ENCODE measurements at regions not wholly inside any gene's neighbourhood (a gene's known extent, or its start where the extent isn't known, plus 50 kb on each side); places are given as distances from the start of the nearest gene placed in this dataset.
"Not testable (repeated sequence)": the region's sequence is repeated elsewhere in the genome, so short reads cannot be mapped to it uniquely, and the experiment has no call there.

DNA sequence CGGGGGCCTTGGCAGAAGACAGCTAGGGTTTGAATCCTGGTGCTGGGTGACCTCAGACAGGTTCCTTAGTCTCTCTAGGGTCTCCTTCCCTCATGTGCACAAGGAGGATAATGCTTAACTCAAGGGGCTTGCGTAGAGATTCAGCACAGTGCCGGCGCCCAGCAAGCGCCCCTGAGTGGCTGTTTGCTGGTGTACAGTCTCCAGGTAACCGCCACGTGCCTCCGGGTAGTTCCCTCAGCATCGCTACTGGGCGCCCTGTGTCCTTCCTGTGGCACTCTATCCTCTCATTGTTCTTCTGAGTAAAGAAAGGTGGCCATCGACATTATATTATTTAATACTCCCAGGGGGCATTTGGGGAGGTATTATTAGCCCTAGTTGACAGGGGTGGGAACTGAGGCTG is 80.9 kb downstream of the NENF start:
- no peak overlapping the region for H3K4me3 ChIP-seq (ENCODE audit: low read depth in 1 of 2, low read length in 2 of 2)
- no peaks in the 10 kb centered on the region for H3K36me3 ChIP-seq (ENCODE audit: control insufficient read depth in 1 of 2, insufficient read depth in 2 of 2, low read length in 2 of 2)
- peaks cover 0 to 14% of the 10 kb centered on the region in 2 donors for H3K4me1 ChIP-seq (ENCODE audit: control insufficient read depth in 1 of 2, insufficient read depth in 2 of 2, low read length in 2 of 2)
- no peak overlapping the region for H3K27ac ChIP-seq (ENCODE audit: low read length)
- no peaks in the 10 kb centered on the region for H3K9me3 ChIP-seq (ENCODE audit: control insufficient read depth in 1 of 2, low read length in 2 of 2)
- H3K27me3 ChIP-seq (ENCODE audit: low read depth, low read length) = no peaks in the 10 kb centered on the region

- H3K27me3 ChIP-seq (ENCODE audit: low read depth, low read length) = no peaks in the 10 kb centered on the region
- H3K4me3 ChIP-seq (ENCODE audit: low read depth in 1 of 2, low read length in 2 of 2) = peak overlapping the region in 1 of 2 donors; percentile 40
Observed at GRCh38 chr1:212514056-212514614, 81.4 kb downstream of the NENF start.

DNA sequence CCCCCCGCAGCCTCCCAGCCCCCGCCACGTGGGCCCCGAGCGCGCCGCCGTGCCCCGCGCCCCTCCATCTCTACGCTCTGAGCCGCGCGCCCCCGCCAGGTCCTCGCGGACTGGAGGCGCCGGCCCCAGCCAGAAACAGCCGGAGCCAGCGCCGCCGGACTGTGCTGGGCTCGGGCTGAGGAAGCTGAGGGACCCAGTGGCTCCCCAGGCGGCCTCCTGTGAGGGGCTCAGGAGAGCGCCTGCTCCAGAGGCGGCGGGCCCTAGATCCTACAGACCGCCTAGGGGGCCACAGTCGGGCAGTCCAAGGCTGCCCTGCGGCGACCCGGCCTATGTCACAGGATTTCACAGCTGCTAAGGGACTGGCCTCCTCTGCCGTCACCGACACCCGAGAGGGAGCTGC is 82.1 kb downstream of the NENF start:
- Histone ChIP-seq H3K27ac (ENCODE audit: low read length) (no peak overlapping the region), H3K9me3 (ENCODE audit: control insufficient read depth in 1 of 2, low read length in 2 of 2) (no peaks in the 10 kb centered on the region), H3K4me3 (ENCODE audit: low read depth in 1 of 2, low read length in 2 of 2) (peak overlapping the region in 1 of 2 donors; percentile 40), H3K4me1 (ENCODE audit: control insufficient read depth in 1 of 2, insufficient read depth in 2 of 2, low read length in 2 of 2) (peaks cover 0 to 18% of the 10 kb centered on the region in 2 donors), H3K36me3 (ENCODE audit: control insufficient read depth in 1 of 2, insufficient read depth in 2 of 2, low read length in 2 of 2) (no peaks in the 10 kb centered on the region), H3K27me3 (ENCODE audit: low read depth, low read length) (no peaks in the 10 kb centered on the region)

More at GRCh38 chr1:212514056-212514614, 81.4 kb downstream of the NENF start:
- H3K27ac ChIP-seq (ENCODE audit: low read length) = no peak overlapping the region
- H3K36me3 ChIP-seq (ENCODE audit: control insufficient read depth in 1 of 2, insufficient read depth in 2 of 2, low read length in 2 of 2) = no peaks in the 10 kb centered on the region
- H3K4me1 ChIP-seq (ENCODE audit: control insufficient read depth in 1 of 2, insufficient read depth in 2 of 2, low read length in 2 of 2) = peaks cover 0 to 18% of the 10 kb centered on the region in 2 donors
- no peaks in the 10 kb centered on the region for H3K9me3 ChIP-seq (ENCODE audit: control insufficient read depth in 1 of 2, low read length in 2 of 2)

DNA sequence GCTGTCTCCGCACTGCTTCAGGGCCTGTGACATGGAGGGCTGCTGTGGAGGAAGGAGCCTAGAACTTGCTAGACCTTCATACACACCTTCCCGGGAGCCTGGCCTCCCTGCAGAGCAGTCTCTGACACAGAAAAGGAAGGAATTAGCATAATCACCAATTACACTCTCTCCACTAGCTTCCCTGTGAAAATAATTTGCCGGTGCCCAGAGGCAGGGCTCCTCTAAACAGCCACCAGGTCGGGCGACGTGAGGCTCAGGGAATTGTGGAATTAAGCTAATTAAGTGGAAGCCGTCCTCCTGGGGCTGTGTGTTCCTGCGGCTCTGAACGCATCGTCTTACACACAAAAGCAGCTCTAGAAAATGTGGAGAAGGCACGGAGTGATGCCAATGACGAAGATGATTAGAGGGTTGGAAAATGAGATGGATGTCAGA is 82.6 kb downstream of the NENF start:
- Histone ChIP-seq H3K4me3 (ENCODE audit: low read depth in 1 of 2, low read length in 2 of 2) (no peak overlapping the region), H3K36me3 (ENCODE audit: control insufficient read depth in 1 of 2, insufficient read depth in 2 of 2, low read length in 2 of 2) (no peaks in the 10 kb centered on the region)

DNA sequence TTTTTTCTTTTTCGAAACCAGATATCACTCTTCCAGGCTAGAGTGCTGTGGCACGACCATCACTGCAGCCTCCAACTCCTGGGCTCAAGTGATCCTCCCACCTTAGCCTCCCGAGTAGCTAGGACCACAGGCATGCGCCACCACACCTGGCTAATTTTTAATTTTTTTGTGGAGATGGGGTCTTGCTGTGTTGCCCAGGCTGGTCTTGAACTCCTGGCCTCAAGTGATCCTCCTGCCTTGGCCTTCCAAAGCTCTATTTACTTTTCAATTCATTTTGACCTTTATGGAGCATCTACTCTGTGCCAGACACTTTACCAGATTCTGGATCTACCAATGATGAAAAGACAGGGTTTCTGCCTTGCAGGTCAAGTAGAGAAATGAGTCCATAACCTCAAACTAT is 83.3 kb downstream of the NENF start:
- H3K27ac ChIP-seq (ENCODE audit: low read length); H3K4me3 ChIP-seq (ENCODE audit: low read depth in 1 of 2, low read length in 2 of 2); H3K9me3 ChIP-seq (ENCODE audit: control insufficient read depth in 1 of 2, low read length in 2 of 2); H3K36me3 ChIP-seq (ENCODE audit: control insufficient read depth in 1 of 2, insufficient read depth in 2 of 2, low read length in 2 of 2); H3K27me3 ChIP-seq (ENCODE audit: low read depth, low read length): not testable (repeated sequence)
- H3K4me1 ChIP-seq (ENCODE audit: control insufficient read depth in 1 of 2, insufficient read depth in 2 of 2, low read length in 2 of 2) = peaks cover 0 to 18% of the 10 kb centered on the region in 2 donors

More for the DNA sequence above, 82.6 kb downstream of the NENF start:
- Histone ChIP-seq H3K27me3 (ENCODE audit: low read depth, low read length) (no peaks in the 10 kb centered on the region), H3K9me3 (ENCODE audit: control insufficient read depth in 1 of 2, low read length in 2 of 2) (no peaks in the 10 kb centered on the region), H3K4me1 (ENCODE audit: control insufficient read depth in 1 of 2, insufficient read depth in 2 of 2, low read length in 2 of 2) (peaks cover 0 to 18% of the 10 kb centered on the region in 2 donors), H3K27ac (ENCODE audit: low read length) (no peak overlapping the region)

- H3K9me3 ChIP-seq (ENCODE audit: control insufficient read depth in 1 of 2, low read length in 2 of 2) = no peaks in the 10 kb centered on the region
Observed at GRCh38 chr1:212518188-212519054, 85.7 kb downstream of the NENF start.

GRCh38 chr1:212519131-212519530 is 86.4 kb downstream of the NENF start:
- Histone ChIP-seq H3K27me3 (ENCODE audit: low read depth, low read length) (no peaks in the 10 kb centered on the region), H3K4me1 (ENCODE audit: control insufficient read depth in 1 of 2, insufficient read depth in 2 of 2, low read length in 2 of 2) (peaks cover 0 to 13% of the 10 kb centered on the region in 2 donors), H3K4me3 (ENCODE audit: low read depth in 1 of 2, low read length in 2 of 2) (no peak overlapping the region), H3K27ac (ENCODE audit: low read length) (no peak overlapping the region), H3K9me3 (ENCODE audit: control insufficient read depth in 1 of 2, low read length in 2 of 2) (no peaks in the 10 kb centered on the region), H3K36me3 (ENCODE audit: control insufficient read depth in 1 of 2, insufficient read depth in 2 of 2, low read length in 2 of 2) (no peaks in the 10 kb centered on the region)

More at GRCh38 chr1:212518188-212519054, 85.7 kb downstream of the NENF start:
- H3K4me3 ChIP-seq (ENCODE audit: low read depth in 1 of 2, low read length in 2 of 2) = no peak overlapping the region
- H3K4me1 ChIP-seq (ENCODE audit: control insufficient read depth in 1 of 2, insufficient read depth in 2 of 2, low read length in 2 of 2) = peaks cover 0 to 18% of the 10 kb centered on the region in 2 donors
- no peaks in the 10 kb centered on the region for H3K27me3 ChIP-seq (ENCODE audit: low read depth, low read length)
- H3K27ac ChIP-seq (ENCODE audit: low read length) = no peak overlapping the region
- no peaks in the 10 kb centered on the region for H3K36me3 ChIP-seq (ENCODE audit: control insufficient read depth in 1 of 2, insufficient read depth in 2 of 2, low read length in 2 of 2)

DNA sequence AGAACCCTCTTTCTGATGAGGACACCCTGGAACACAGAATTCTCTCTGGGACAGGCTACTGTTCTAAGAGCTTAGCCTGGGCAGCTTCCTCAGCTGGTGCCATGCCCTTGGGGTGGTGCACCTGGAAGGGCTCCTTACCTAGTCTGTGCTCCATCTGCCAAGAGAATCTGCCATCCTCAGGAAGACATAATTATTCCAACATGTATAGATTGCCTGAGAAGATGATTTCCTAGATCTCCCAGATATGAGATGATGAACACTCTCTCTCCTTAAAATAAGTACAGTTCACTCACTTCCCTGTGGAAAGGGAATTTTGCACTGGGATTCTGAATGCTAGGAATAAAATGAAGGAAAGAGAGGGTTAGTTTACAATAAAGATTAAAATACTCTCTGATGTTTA is 87.6 kb downstream of the NENF start:
- H3K9me3 ChIP-seq (ENCODE audit: control insufficient read depth in 1 of 2, low read length in 2 of 2) = no peaks in the 10 kb centered on the region
- H3K4me3 ChIP-seq (ENCODE audit: low read depth in 1 of 2, low read length in 2 of 2) = no peak overlapping the region
- H3K4me1 ChIP-seq (ENCODE audit: control insufficient read depth in 1 of 2, insufficient read depth in 2 of 2, low read length in 2 of 2) = peaks cover 0 to 8% of the 10 kb centered on the region in 2 donors
- H3K27ac ChIP-seq (ENCODE audit: low read length) = no peak overlapping the region
- H3K36me3 ChIP-seq (ENCODE audit: control insufficient read depth in 1 of 2, insufficient read depth in 2 of 2, low read length in 2 of 2) = no peaks in the 10 kb centered on the region
- no peaks in the 10 kb centered on the region for H3K27me3 ChIP-seq (ENCODE audit: low read depth, low read length)

DNA sequence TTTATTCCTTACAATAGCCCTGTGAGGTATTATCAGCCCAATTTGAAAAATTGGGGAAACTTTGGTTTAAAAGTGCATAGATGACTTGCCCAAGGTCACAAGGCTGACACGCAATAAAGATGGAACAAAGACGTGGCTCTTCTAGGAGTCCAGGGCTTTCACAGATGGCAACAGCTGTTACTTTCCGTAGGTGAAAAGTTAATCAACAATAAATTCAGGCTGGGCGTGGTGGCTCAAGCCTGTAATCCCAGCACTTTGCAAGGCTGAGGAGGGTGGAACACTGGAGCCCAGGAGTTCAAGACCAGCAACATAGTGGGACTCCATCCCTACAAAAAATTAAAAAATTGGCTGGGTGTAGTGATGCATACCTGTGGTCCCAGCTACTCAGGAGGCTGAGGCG is 87.8 kb upstream of the ATF3 start:
- Histone ChIP-seq H3K4me1 (ENCODE audit: control insufficient read depth in 1 of 2, insufficient read depth in 2 of 2, low read length in 2 of 2) (peaks cover 0 to 8% of the 10 kb centered on the region in 2 donors), H3K27ac (ENCODE audit: low read length) (no peak overlapping the region), H3K27me3 (ENCODE audit: low read depth, low read length) (no peaks in the 10 kb centered on the region), H3K36me3 (ENCODE audit: control insufficient read depth in 1 of 2, insufficient read depth in 2 of 2, low read length in 2 of 2) (no peaks in the 10 kb centered on the region), H3K4me3 (ENCODE audit: low read depth in 1 of 2, low read length in 2 of 2) (no peak overlapping the region), H3K9me3 (ENCODE audit: control insufficient read depth in 1 of 2, low read length in 2 of 2) (no peaks in the 10 kb centered on the region)

DNA sequence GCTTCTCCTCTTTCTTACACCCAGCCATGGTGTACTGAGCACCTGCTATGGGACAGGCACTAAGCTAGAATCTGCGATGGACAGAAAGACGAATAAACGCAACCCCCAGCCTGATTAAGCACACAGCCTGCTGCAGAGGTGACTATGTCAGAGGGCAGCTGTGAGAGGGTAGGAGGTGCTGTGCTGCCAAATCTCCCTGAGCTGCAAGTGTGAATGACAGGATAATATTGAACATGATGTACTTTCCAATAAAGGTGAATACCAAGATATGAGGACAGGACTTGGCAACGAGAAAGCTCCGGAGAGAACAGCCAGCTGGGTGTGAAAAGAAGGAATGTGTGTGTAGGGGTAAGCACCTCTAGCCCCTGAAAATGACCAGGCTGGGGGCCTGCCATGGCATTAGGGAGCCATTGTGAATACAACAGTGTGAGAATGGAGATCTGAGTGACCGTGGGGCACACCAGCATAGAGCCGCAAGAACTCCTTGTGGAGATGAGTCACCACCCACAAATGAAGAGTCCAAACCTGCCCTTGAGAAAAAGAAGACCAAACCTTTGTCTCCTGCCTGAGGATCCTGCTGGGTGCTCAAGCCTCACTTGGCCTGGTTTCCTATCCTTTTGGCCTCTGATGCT is 83.0 kb upstream of the ATF3 start:
- Histone ChIP-seq H3K4me3 (ENCODE audit: low read depth in 1 of 2, low read length in 2 of 2) (no peak overlapping the region), H3K4me1 (ENCODE audit: control insufficient read depth in 1 of 2, insufficient read depth in 2 of 2, low read length in 2 of 2) (no peaks in the 10 kb centered on the region), H3K36me3 (ENCODE audit: control insufficient read depth in 1 of 2, insufficient read depth in 2 of 2, low read length in 2 of 2) (no peaks in the 10 kb centered on the region), H3K27ac (ENCODE audit: low read length) (no peak overlapping the region), H3K27me3 (ENCODE audit: low read depth, low read length) (no peaks in the 10 kb centered on the region), H3K9me3 (ENCODE audit: control insufficient read depth in 1 of 2, low read length in 2 of 2) (no peaks in the 10 kb centered on the region)

DNA sequence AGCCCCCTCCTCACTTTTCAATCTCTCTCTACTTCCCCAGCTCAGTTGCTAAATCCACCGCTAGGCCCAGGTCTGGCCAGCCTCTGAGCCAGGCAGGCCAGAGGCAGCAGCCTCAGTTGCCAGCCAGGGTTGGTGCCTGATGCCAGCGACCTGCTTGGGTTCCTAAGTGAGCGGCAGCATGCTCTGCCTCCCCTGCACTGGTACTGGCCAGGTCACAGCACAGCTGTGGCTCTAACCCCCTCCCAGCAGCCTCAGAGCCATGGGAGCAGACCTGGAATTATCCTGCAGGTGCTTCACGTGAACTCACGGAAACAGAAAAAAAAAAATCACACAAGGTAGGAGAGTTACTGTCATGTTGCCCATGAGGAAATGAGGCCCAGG is 82.5 kb upstream of the ATF3 start:
- Histone ChIP-seq H3K36me3 (ENCODE audit: control insufficient read depth in 1 of 2, insufficient read depth in 2 of 2, low read length in 2 of 2) (no peaks in the 10 kb centered on the region), H3K9me3 (ENCODE audit: control insufficient read depth in 1 of 2, low read length in 2 of 2) (no peaks in the 10 kb centered on the region), H3K27ac (ENCODE audit: low read length) (no peak overlapping the region), H3K27me3 (ENCODE audit: low read depth, low read length) (no peaks in the 10 kb centered on the region), H3K4me3 (ENCODE audit: low read depth in 1 of 2, low read length in 2 of 2) (no peak overlapping the region), H3K4me1 (ENCODE audit: control insufficient read depth in 1 of 2, insufficient read depth in 2 of 2, low read length in 2 of 2) (no peaks in the 10 kb centered on the region)

Measured in muscle layer of duodenum (tissue), 2 donors.